ENCODE measurements at regions not wholly inside any gene's neighbourhood (a gene's known extent, or its start where the extent isn't known, plus 50 kb on each side); places are given as distances from the start of the nearest gene placed in this dataset.

GRCh38 chr2:204239411-204240165 lies 303.0 kb downstream of the ICOS start:
- H3K9me3 ChIP-seq (replicated peaks; ENCODE audit: insufficient read depth, low read length) = no peaks in the 10 kb centered on the region
- H4K20me1 ChIP-seq (ENCODE audit: insufficient read depth, low read length) = no peaks in the 10 kb centered on the region
- H3K27me3 ChIP-seq (replicated peaks; ENCODE audit: insufficient read depth, low read length) = no peaks in the 10 kb centered on the region
- H3K9ac ChIP-seq (ENCODE audit: low read length) = no peak overlapping the region
- H3K4me3 ChIP-seq (ENCODE audit: low read length) = no peak overlapping the region
- H3K4me2 ChIP-seq (ENCODE audit: low read depth, low read length) = no peak overlapping the region
- no peak overlapping the region for H2AFZ ChIP-seq (ENCODE audit: low read length)
- H3K4me1 ChIP-seq (ENCODE audit: low read length) = no peaks in the 10 kb centered on the region
- H3F3A ChIP-seq (ENCODE audit: insufficient read depth, low read length) = no peaks in the 10 kb centered on the region
- no peak for DNase-seq
- TF ChIP-seq EZH2 (optimal IDR thresholded peaks at IDR 0.05; ENCODE audit: low read depth, low read length) = no peak
- no peak for TF ChIP-seq EZH2phosphoT487 (IDR thresholded peaks at IDR 0.05; ENCODE audit: low read length)
- TF ChIP-seq, protein P1, sequence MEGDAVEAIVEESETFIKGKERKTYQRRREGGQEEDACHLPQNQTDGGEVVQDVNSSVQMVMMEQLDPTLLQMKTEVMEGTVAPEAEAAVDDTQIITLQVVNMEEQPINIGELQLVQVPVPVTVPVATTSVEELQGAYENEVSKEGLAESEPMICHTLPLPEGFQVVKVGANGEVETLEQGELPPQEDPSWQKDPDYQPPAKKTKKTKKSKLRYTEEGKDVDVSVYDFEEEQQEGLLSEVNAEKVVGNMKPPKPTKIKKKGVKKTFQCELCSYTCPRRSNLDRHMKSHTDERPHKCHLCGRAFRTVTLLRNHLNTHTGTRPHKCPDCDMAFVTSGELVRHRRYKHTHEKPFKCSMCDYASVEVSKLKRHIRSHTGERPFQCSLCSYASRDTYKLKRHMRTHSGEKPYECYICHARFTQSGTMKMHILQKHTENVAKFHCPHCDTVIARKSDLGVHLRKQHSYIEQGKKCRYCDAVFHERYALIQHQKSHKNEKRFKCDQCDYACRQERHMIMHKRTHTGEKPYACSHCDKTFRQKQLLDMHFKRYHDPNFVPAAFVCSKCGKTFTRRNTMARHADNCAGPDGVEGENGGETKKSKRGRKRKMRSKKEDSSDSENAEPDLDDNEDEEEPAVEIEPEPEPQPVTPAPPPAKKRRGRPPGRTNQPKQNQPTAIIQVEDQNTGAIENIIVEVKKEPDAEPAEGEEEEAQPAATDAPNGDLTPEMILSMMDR (IDR thresholded peaks at IDR 0.05; ENCODE audit: low read length) = no peak
- H3K79me2 ChIP-seq (ENCODE audit: low read length) = no peaks in the 10 kb centered on the region
- no peaks in the 10 kb centered on the region for H3K9me2 ChIP-seq (replicated peaks; ENCODE audit: insufficient read depth, low read length)
- H3K27ac ChIP-seq (ENCODE audit: low read length) = no peak overlapping the region
- H3K36me3 ChIP-seq (replicated peaks; ENCODE audit: insufficient read depth, low read length) = no peaks in the 10 kb centered on the region

- no peak overlapping the region for H3K27ac ChIP-seq (ENCODE audit: low read length)
Observed at GRCh38 chr2:204240961-204241360, 304.3 kb upstream of the PARD3B start.

GRCh38 chr2:204249437-204249836 lies 295.8 kb upstream of the PARD3B start:
- no peak for TF ChIP-seq EZH2 (optimal IDR thresholded peaks at IDR 0.05; ENCODE audit: low read depth, low read length)
- TF ChIP-seq, protein P1 (IDR thresholded peaks at IDR 0.05; ENCODE audit: low read length) = no peak
- no peak for TF ChIP-seq EZH2phosphoT487 (IDR thresholded peaks at IDR 0.05; ENCODE audit: low read length)
- no peaks in the 10 kb centered on the region for H3K9me3 ChIP-seq (replicated peaks; ENCODE audit: insufficient read depth, low read length)
- no peak overlapping the region for H3K4me3 ChIP-seq (ENCODE audit: low read length)
- H4K20me1 ChIP-seq (ENCODE audit: insufficient read depth, low read length) = no peaks in the 10 kb centered on the region
- H3K36me3 ChIP-seq (replicated peaks; ENCODE audit: insufficient read depth, low read length) = no peaks in the 10 kb centered on the region
- H3K4me1 ChIP-seq (ENCODE audit: low read length) = peaks cover 10% of the 10 kb centered on the region; the same call in 1 of the 2 replicates
- no peaks in the 10 kb centered on the region for H3K9me2 ChIP-seq (replicated peaks; ENCODE audit: insufficient read depth, low read length)
- DNase-seq = no peak
- no peak overlapping the region for H3K27ac ChIP-seq (ENCODE audit: low read length)
- no peak overlapping the region for H2AFZ ChIP-seq (ENCODE audit: low read length)
- H3K79me2 ChIP-seq (ENCODE audit: low read length) = no peaks in the 10 kb centered on the region
- no peak overlapping the region for H3K4me2 ChIP-seq (ENCODE audit: low read depth, low read length)
- H3K27me3 ChIP-seq (replicated peaks; ENCODE audit: insufficient read depth, low read length) = no peaks in the 10 kb centered on the region
- no peak overlapping the region for H3K9ac ChIP-seq (ENCODE audit: low read length)
- H3F3A ChIP-seq (ENCODE audit: insufficient read depth, low read length) = no peaks in the 10 kb centered on the region

More at GRCh38 chr2:204240961-204241360, 304.3 kb upstream of the PARD3B start:
- Histone ChIP-seq H4K20me1 (ENCODE audit: insufficient read depth, low read length) (no peaks in the 10 kb centered on the region), H2AFZ (ENCODE audit: low read length) (no peak overlapping the region), H3K27me3 (replicated peaks; ENCODE audit: insufficient read depth, low read length) (no peaks in the 10 kb centered on the region), H3K9me2 (replicated peaks; ENCODE audit: insufficient read depth, low read length) (no peaks in the 10 kb centered on the region), H3K36me3 (replicated peaks; ENCODE audit: insufficient read depth, low read length) (no peaks in the 10 kb centered on the region), H3K4me1 (ENCODE audit: low read length) (no peaks in the 10 kb centered on the region), H3F3A (ENCODE audit: insufficient read depth, low read length) (no peaks in the 10 kb centered on the region), H3K79me2 (ENCODE audit: low read length) (no peaks in the 10 kb centered on the region), H3K4me3 (ENCODE audit: low read length) (no peak overlapping the region), H3K9ac (ENCODE audit: low read length) (no peak overlapping the region), H3K4me2 (ENCODE audit: low read depth, low read length) (no peak overlapping the region), H3K9me3 (replicated peaks; ENCODE audit: insufficient read depth, low read length) (no peaks in the 10 kb centered on the region)
- DNase-seq = no peak
- no peak for TF ChIP-seq EZH2 (optimal IDR thresholded peaks at IDR 0.05; ENCODE audit: low read depth, low read length)
- TF ChIP-seq EZH2phosphoT487 (IDR thresholded peaks at IDR 0.05; ENCODE audit: low read length) = no peak
- TF ChIP-seq, protein P1 (IDR thresholded peaks at IDR 0.05; ENCODE audit: low read length) = no peak
